ENCODE measurements at regions not wholly inside any gene's neighbourhood (a gene's known extent, or its start where the extent isn't known, plus 50 kb on each side); places are given as distances from the start of the nearest gene placed in this dataset.

DNA sequence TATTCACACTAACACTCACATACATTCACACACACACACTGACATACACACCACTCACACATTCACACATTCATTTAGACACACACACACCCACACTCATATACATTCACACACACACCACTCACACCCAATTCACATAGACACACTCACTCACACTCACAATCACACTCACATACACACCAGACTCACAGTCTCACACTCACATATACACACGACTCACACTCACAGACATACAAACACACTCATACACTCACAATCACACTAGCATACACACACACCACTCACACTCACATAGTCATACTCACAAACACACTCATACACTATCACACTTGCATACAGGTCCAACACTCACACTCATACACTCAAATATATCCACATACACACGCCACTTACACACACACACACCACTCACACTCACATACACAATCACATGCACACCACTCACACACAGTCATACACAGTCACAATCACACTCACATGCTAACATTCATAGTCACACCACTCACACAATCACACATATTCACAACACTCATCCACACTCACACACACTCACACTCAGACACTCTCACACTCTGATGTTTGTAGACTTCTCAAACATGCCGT is 312.6 kb downstream of the SFMBT2 start:
- TF ChIP-seq, protein P1, sequence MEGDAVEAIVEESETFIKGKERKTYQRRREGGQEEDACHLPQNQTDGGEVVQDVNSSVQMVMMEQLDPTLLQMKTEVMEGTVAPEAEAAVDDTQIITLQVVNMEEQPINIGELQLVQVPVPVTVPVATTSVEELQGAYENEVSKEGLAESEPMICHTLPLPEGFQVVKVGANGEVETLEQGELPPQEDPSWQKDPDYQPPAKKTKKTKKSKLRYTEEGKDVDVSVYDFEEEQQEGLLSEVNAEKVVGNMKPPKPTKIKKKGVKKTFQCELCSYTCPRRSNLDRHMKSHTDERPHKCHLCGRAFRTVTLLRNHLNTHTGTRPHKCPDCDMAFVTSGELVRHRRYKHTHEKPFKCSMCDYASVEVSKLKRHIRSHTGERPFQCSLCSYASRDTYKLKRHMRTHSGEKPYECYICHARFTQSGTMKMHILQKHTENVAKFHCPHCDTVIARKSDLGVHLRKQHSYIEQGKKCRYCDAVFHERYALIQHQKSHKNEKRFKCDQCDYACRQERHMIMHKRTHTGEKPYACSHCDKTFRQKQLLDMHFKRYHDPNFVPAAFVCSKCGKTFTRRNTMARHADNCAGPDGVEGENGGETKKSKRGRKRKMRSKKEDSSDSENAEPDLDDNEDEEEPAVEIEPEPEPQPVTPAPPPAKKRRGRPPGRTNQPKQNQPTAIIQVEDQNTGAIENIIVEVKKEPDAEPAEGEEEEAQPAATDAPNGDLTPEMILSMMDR (IDR thresholded peaks at IDR 0.05), result no peak
- TF ChIP-seq POLR2AphosphoS5 (IDR thresholded peaks at IDR 0.05; ENCODE audit: insufficient read depth in 1 of 2, low read depth in 1 of 2), result no peak
- TF ChIP-seq POLR2A (IDR thresholded peaks at IDR 0.05), result no peak

Data from vagina (tissue), 2 donors.